K562 (cell line): ENCODE measurements at regions not wholly inside any gene's neighbourhood (a gene's known extent, or its start where the extent isn't known, plus 50 kb on each side); places are given as distances from the start of the nearest gene placed in this dataset.

Experiments used
- ATAC-seq: fragments of 200-7000 bp; cut with Tn5 transposase; 3 replicates; pipeline ENCODE4 v1.9.1; 2020; ENCODE audit warnings: moderate library complexity
- BruUV-seq: library from RNA; stranded (reverse); fragments of 400-500 nt; replicated peaks from 2 replicates; lab custom pipeline; 2021; lab: Mats Ljungman, UMichigan
- CTCF ChIA-PET: fragments of 300-600 bp; formaldehyde crosslinking; extraction: SDS; loops from one replicate; lab custom pipeline; 2021; ENCODE audit warnings: low intra/inter-chr PET ratio; lab: Yijun Ruan, JAX
- POLR2A ChIA-PET: fragments of 300-600, 350-650 bp; sonication (Branson Sonifier 250); formaldehyde crosslinking; extraction: SDS; loops from one replicate; lab custom pipeline; 2021; ENCODE audit warnings: antibody characterized with exemption, inconsistent platforms; lab: Yijun Ruan, JAX
- DNase-seq, 4 experiments: peaks; one replicate each; pipeline versions ENCODE4 v3.0.0 to v3.0.0-alpha.2; 2011 to 2018; ENCODE audit warnings: low spot score in 3 of 4, mixed read lengths in 3 of 4; ENCODE audit errors: extremely low read depth in 1 of 4
- FAIRE-seq: peaks from 2 replicates; lab custom pipeline; 2011; peaks lifted over from hg19 to GRCh38; lab: Jason Lieb, UNC
- H2AFZ ChIP-seq: 2 replicates; pipeline ENCODE4 v1.6.0; 2011; ENCODE audit warnings: low read depth, low read length, control low read depth, inconsistent platforms
- H3K27ac ChIP-seq: fragments of 200-600 bp; 3 replicates; pipeline ENCODE4 v1.8.0; 2011; ENCODE audit warnings: low read depth, mild to moderate bottlenecking, control low read depth, inconsistent platforms, low read length, moderate library complexity, mixed read lengths; ENCODE audit errors: extremely low read depth
- H3K27me3 ChIP-seq, 2 experiments: fragments of 300-600 bp in 1 of 2; 2 replicates in 1 of 2; 3 replicates in 1 of 2; pipeline versions ENCODE4 v1.6.0 to v1.8.0; 2011; ENCODE audit warnings: inconsistent platforms in 2 of 2, low read length in 2 of 2, mild to moderate bottlenecking in 1 of 2, mixed read lengths in 1 of 2, moderate library complexity in 1 of 2; ENCODE audit not compliant: control insufficient read depth in 2 of 2, insufficient read depth in 2 of 2
- H3K36me3 ChIP-seq: fragments of 300-600 bp; 3 replicates; pipeline ENCODE4 v1.8.0; 2011; ENCODE audit warnings: mild to moderate bottlenecking, low read length, inconsistent platforms; ENCODE audit not compliant: control insufficient read depth, insufficient read depth
- H3K4me1 ChIP-seq, 2 experiments: fragments of 200-600 bp in 1 of 2; replicated peaks in 1 of 2; 2 replicates in 1 of 2; 3 replicates in 1 of 2; pipeline versions ENCODE4 v1.5.1 to v1.8.0; 2011; ENCODE audit warnings: inconsistent platforms in 2 of 2, low read length in 2 of 2, mild to moderate bottlenecking in 1 of 2, mixed read lengths in 1 of 2, moderate library complexity in 1 of 2; ENCODE audit not compliant: control insufficient read depth in 2 of 2, insufficient read depth in 2 of 2
- H3K4me2 ChIP-seq: 2 replicates; pipeline ENCODE4 v1.6.1; 2011; ENCODE audit warnings: low read length, control low read depth, inconsistent platforms, mixed read lengths; ENCODE audit not compliant: insufficient read depth
- H3K4me3 ChIP-seq: fragments of 200-600 bp; sonication (generic), shearing (Covaris generic); 2 replicates; pipeline ENCODE4 v1.5.1; 2016; ENCODE audit warnings: control low read depth, inconsistent platforms
- H3K79me2 ChIP-seq: fragments of 200-600 bp; 3 replicates; pipeline ENCODE4 v1.8.0; 2011; ENCODE audit warnings: low read length, inconsistent platforms; ENCODE audit not compliant: control insufficient read depth, insufficient read depth
- H3K9ac ChIP-seq, 2 experiments: 2 replicates each; pipeline versions ENCODE4 v1.6.0 to v1.6.1; 2011; ENCODE audit warnings: low read depth in 2 of 2, low read length in 2 of 2, control low read depth in 1 of 2, inconsistent platforms in 1 of 2, mild to moderate bottlenecking in 1 of 2, mixed read lengths in 1 of 2; ENCODE audit not compliant: insufficient read depth in 1 of 2
- H3K9me1 ChIP-seq: one replicate; pipeline ENCODE4 v1.6.0; 2011; ENCODE audit warnings: inconsistent platforms, mild to moderate bottlenecking, low read length, moderate library complexity; ENCODE audit not compliant: control insufficient read depth, insufficient read depth
- H3K9me3 ChIP-seq: replicated peaks from 2 replicates; pipeline ENCODE4 v1.5.1; 2011; ENCODE audit warnings: low read depth, low read length, inconsistent platforms; ENCODE audit not compliant: control insufficient read depth, insufficient read depth
- H4K20me1 ChIP-seq: replicated peaks from 2 replicates; pipeline ENCODE4 v1.6.1; 2011; ENCODE audit warnings: low read length, inconsistent platforms, mixed read lengths; ENCODE audit not compliant: control insufficient read depth, insufficient read depth
- ADNP ChIP-seq: fragments of 200-800 bp; sonication (Bioruptor generic); IDR thresholded peaks from 2 replicates; pipeline ENCODE4 v1.6.1; 2016; ENCODE audit warnings: missing genetic modification characterization, missing compliant biosample characterization
- CREBBP ChIP-seq: IDR thresholded peaks from one replicate; pipeline ENCODE4 v1.6.1; 2012; ENCODE audit warnings: low read depth, mild to moderate bottlenecking, control low read depth, inconsistent platforms, low read length
- EHMT2 ChIP-seq: fragments of 450-650 bp; IDR thresholded peaks from 2 replicates; pipeline ENCODE4 v1.6.1; 2018; ENCODE audit warnings: antibody characterized with exemption
- PHTF2 ChIP-seq: fragments of 250-450 bp; sonication (Bioruptor Pico); IDR thresholded peaks from 2 replicates; pipeline ENCODE4 v1.5.0; 2021; ENCODE audit warnings: mild to moderate bottlenecking
- THAP12 ChIP-seq: fragments of 250-450 bp; sonication (Bioruptor Pico); IDR thresholded peaks from 2 replicates; pipeline ENCODE4 v1.9.0; 2021; ENCODE audit warnings: mild to moderate bottlenecking, inconsistent platforms
- ZNF12 ChIP-seq: sonication (generic); formaldehyde crosslinking; IDR thresholded peaks from 2 replicates; pipeline ENCODE4 v1.4.0; 2020; ENCODE audit warnings: mild to moderate bottlenecking, missing genetic modification reagents
- WGBS: fragments of 100-300 bp; shearing (Covaris generic); methylation state at CpG from one replicate; pipeline ENCODE4 v1.1.6; 2016; ENCODE audit warnings: low coverage, mixed read lengths; ENCODE audit not compliant: insufficient coverage; ENCODE audit errors: missing lambda C conversion rate; 5-methylcytosine and 5-hydroxymethylcytosine counted together
- in situ Hi-C: fragments of 300-500 bp; cut with MboI; formaldehyde crosslinking; loops from 4 replicates; pipeline ENCODE4 v1.15.0; 2018; ENCODE audit warnings: inconsistent platforms, mixed read lengths
- intact Hi-C: fragments of 100-400 bp; cut with micrococcal nuclease; formaldehyde crosslinking; loops from 2 replicates; pipeline ENCODE4 v1.14.2; 2022

- Histone ChIP-seq H3K36me3 (no peaks in the 10 kb centered on the region), H3K9me3 (no peaks in the 10 kb centered on the region), H3K9me1 (no peaks in the 10 kb centered on the region), H3K4me3 (no peak overlapping the region), H3K79me2 (no peaks in the 10 kb centered on the region), H4K20me1 (no peaks in the 10 kb centered on the region), H3K9ac (no peak overlapping the region), H3K27ac (no peak overlapping the region), H3K4me1 (no peaks in the 10 kb centered on the region), H3K4me2 (no peak overlapping the region), H2AFZ (no peak overlapping the region), H3K27me3 (no peaks in the 10 kb centered on the region)
- BruUV-seq, result no TSS peak
- TF ChIP-seq ZNF12, result no peak
- no peak for TF ChIP-seq CREBBP
- ChIA-PET CTCF (no interaction called here), POLR2A (no interaction called here)
- FAIRE-seq (no peak), DNase-seq (no peak), ATAC-seq (no peak)
- in situ Hi-C loops (no loop called here), intact Hi-C loops (loop anchor here (2.0 kb wide), 1 partner anchor 62 kb away; no protein-coding TSS in a partner anchor)
- WGBS, result 0% methylated on average over 1 of the region's 1 CpG
Measured at GRCh38 chr5:147084702-147085101, 150.1 kb upstream of the STK32A start.

GRCh38 chr5:147085409-147085808, 149.4 kb upstream of the STK32A start:
- H3K79me2 ChIP-seq, result no peaks in the 10 kb centered on the region
- H3K27ac ChIP-seq, result no peak overlapping the region
- no peak for DNase-seq
- H3K4me3 ChIP-seq, result no peak overlapping the region
- no peaks in the 10 kb centered on the region for H3K27me3 ChIP-seq
- H3K9me3 ChIP-seq, result no peaks in the 10 kb centered on the region
- ChIA-PET CTCF (no interaction called here), POLR2A (no interaction called here)
- no peak for TF ChIP-seq ADNP (tag)
- TF ChIP-seq EHMT2, result no peak
- TF ChIP-seq PHTF2 (CRISPR knock-in tag), result no peak
- no peak for TF ChIP-seq THAP12
- H3K36me3 ChIP-seq, result no peaks in the 10 kb centered on the region
- no peak for ATAC-seq
- BruUV-seq, result no TSS peak
- H3K4me2 ChIP-seq, result no peak overlapping the region
- no peak overlapping the region for H3K9ac ChIP-seq
- no peaks in the 10 kb centered on the region for H4K20me1 ChIP-seq
- intact Hi-C loops (loop anchor here (2.0 kb wide), 1 partner anchor 61 kb away; no protein-coding TSS in a partner anchor), in situ Hi-C loops (no loop called here)
- WGBS, result 0% methylated on average over 7 of the region's 7 CpGs
- no peak for FAIRE-seq
- H3K4me1 ChIP-seq, result no peaks in the 10 kb centered on the region
- H3K9me1 ChIP-seq, result no peaks in the 10 kb centered on the region
- no peak overlapping the region for H2AFZ ChIP-seq
